ENCODE measurements at regions not wholly inside any gene's neighbourhood (a gene's known extent, or its start where the extent isn't known, plus 50 kb on each side); places are given as distances from the start of the nearest gene placed in this dataset.

- ChIA-PET POLR2A (no interaction called here), CTCF (no interaction called here)
- Mint-ChIP-seq H3K36me3 (ENCODE audit: low read depth) (no peaks in the 10 kb centered on the region), H3K27me3 (peaks cover 3% of the 10 kb centered on the region), H3K9me3 (peaks cover 3% of the 10 kb centered on the region), H3K27ac (no peak overlapping the region), H3K4me3 (no peak overlapping the region), H3K4me1 (no peaks in the 10 kb centered on the region)
- no peak for DNase-seq
These were observed 321.0 kb upstream of the RAB6C start for GRCh38 chr2:129658430-129658829.

GRCh38 chr2:129661935-129662334 is 317.5 kb upstream of the RAB6C start:
- ChIA-PET CTCF (no interaction called here), POLR2A (no interaction called here)
- Mint-ChIP-seq H3K4me3 (no peak overlapping the region), H3K36me3 (ENCODE audit: low read depth) (no peaks in the 10 kb centered on the region), H3K9me3 (peaks cover 3% of the 10 kb centered on the region), H3K27ac (no peak overlapping the region), H3K27me3 (peaks cover 3% of the 10 kb centered on the region), H3K4me1 (no peaks in the 10 kb centered on the region)
- DNase-seq = no peak

GRCh38 chr2:129667577-129667976 is 311.9 kb upstream of the RAB6C start:
- H3K4me1 Mint-ChIP-seq = no peaks in the 10 kb centered on the region
- no peak for DNase-seq
- H3K4me3 Mint-ChIP-seq = no peak overlapping the region
- H3K27me3 Mint-ChIP-seq = no peaks in the 10 kb centered on the region
- H3K36me3 Mint-ChIP-seq (ENCODE audit: low read depth) = no peaks in the 10 kb centered on the region
- H3K27ac Mint-ChIP-seq = no peak overlapping the region
- CTCF ChIA-PET = no interaction called here
- H3K9me3 Mint-ChIP-seq = no peaks in the 10 kb centered on the region
- POLR2A ChIA-PET = no interaction called here

- no peaks in the 10 kb centered on the region for H3K4me1 Mint-ChIP-seq
- H3K4me3 Mint-ChIP-seq = no peak overlapping the region
- ChIA-PET POLR2A (no interaction called here), CTCF (no interaction called here)
- H3K27ac Mint-ChIP-seq = no peak overlapping the region
- H3K9me3 Mint-ChIP-seq = no peaks in the 10 kb centered on the region
- no peak for DNase-seq
- no peaks in the 10 kb centered on the region for H3K36me3 Mint-ChIP-seq (ENCODE audit: low read depth)
- H3K27me3 Mint-ChIP-seq = no peaks in the 10 kb centered on the region
These were observed 306.9 kb upstream of the RAB6C start for GRCh38 chr2:129672521-129672920.

- Mint-ChIP-seq H3K4me3 (no peak overlapping the region), H3K4me1 (no peaks in the 10 kb centered on the region), H3K27ac (no peak overlapping the region), H3K9me3 (no peaks in the 10 kb centered on the region), H3K27me3 (no peaks in the 10 kb centered on the region), H3K36me3 (ENCODE audit: low read depth) (no peaks in the 10 kb centered on the region)
- ChIA-PET POLR2A (no interaction called here), CTCF (no interaction called here)
- DNase-seq = no peak
These were observed 306.2 kb upstream of the RAB6C start for GRCh38 chr2:129673234-129673633.

- no peaks in the 10 kb centered on the region for H3K36me3 Mint-ChIP-seq (ENCODE audit: low read depth)
These were observed 305.4 kb upstream of the RAB6C start for GRCh38 chr2:129673847-129674711.

GRCh38 chr2:129678751-129679150 is 300.7 kb upstream of the RAB6C start:
- DNase-seq = no peak
- H3K36me3 Mint-ChIP-seq (ENCODE audit: low read depth) = no peaks in the 10 kb centered on the region
- no peaks in the 10 kb centered on the region for H3K27me3 Mint-ChIP-seq
- no peak overlapping the region for H3K4me3 Mint-ChIP-seq
- H3K4me1 Mint-ChIP-seq = no peaks in the 10 kb centered on the region
- H3K27ac Mint-ChIP-seq = no peak overlapping the region
- ChIA-PET CTCF (interaction anchor here (1.2 kb wide), 1 partner anchor 9 kb away, joined by 3 read pairs; no protein-coding TSS in a partner anchor), POLR2A (no interaction called here)
- H3K9me3 Mint-ChIP-seq = no peaks in the 10 kb centered on the region

More at GRCh38 chr2:129673847-129674711, 305.4 kb upstream of the RAB6C start:
- no peak for DNase-seq
- Mint-ChIP-seq H3K4me3 (no peak overlapping the region), H3K4me1 (no peaks in the 10 kb centered on the region), H3K27ac (no peak overlapping the region), H3K9me3 (no peaks in the 10 kb centered on the region), H3K27me3 (no peaks in the 10 kb centered on the region)
- ChIA-PET CTCF (interaction anchor here (0.6 kb wide), 1 partner anchor 61 kb away, joined by 3 read pairs; no protein-coding TSS in a partner anchor), POLR2A (no interaction called here)

- DNase-seq = no peak
- ChIA-PET CTCF (no interaction called here), POLR2A (no interaction called here)
- no peaks in the 10 kb centered on the region for H3K9me3 Mint-ChIP-seq
- no peaks in the 10 kb centered on the region for H3K27me3 Mint-ChIP-seq
- H3K4me1 Mint-ChIP-seq = no peaks in the 10 kb centered on the region
- no peak overlapping the region for H3K4me3 Mint-ChIP-seq
- H3K36me3 Mint-ChIP-seq (ENCODE audit: low read depth) = no peaks in the 10 kb centered on the region
- H3K27ac Mint-ChIP-seq = no peak overlapping the region
These were observed 297.7 kb upstream of the RAB6C start for GRCh38 chr2:129681788-129682187.

GRCh38 chr2:129689653-129690448 is 289.6 kb upstream of the RAB6C start:
- no peaks in the 10 kb centered on the region for H3K4me1 Mint-ChIP-seq
- DNase-seq = no peak
- no peak overlapping the region for H3K27ac Mint-ChIP-seq
- H3K36me3 Mint-ChIP-seq (ENCODE audit: low read depth) = no peaks in the 10 kb centered on the region
- H3K4me3 Mint-ChIP-seq = no peak overlapping the region
- H3K27me3 Mint-ChIP-seq = peaks cover 12% of the 10 kb centered on the region
- ChIA-PET CTCF (interaction anchor here (0.8 kb wide), 1 partner anchor 19 kb away, joined by 3 read pairs; no protein-coding TSS in a partner anchor), POLR2A (no interaction called here)
- no peaks in the 10 kb centered on the region for H3K9me3 Mint-ChIP-seq

- POLR2A ChIA-PET = no interaction called here
- no peaks in the 10 kb centered on the region for H3K36me3 Mint-ChIP-seq (ENCODE audit: low read depth)
These were observed 284.0 kb upstream of the RAB6C start for GRCh38 chr2:129695496-129695895.

GRCh38 chr2:129698593-129698992 is 280.9 kb upstream of the RAB6C start:
- ChIA-PET POLR2A (no interaction called here), CTCF (no interaction called here)
- no peak overlapping the region for H3K4me3 Mint-ChIP-seq
- no peak overlapping the region for H3K27ac Mint-ChIP-seq
- H3K27me3 Mint-ChIP-seq = peaks cover 2% of the 10 kb centered on the region
- no peaks in the 10 kb centered on the region for H3K4me1 Mint-ChIP-seq
- peaks cover 2% of the 10 kb centered on the region for H3K9me3 Mint-ChIP-seq
- no peak for DNase-seq
- no peaks in the 10 kb centered on the region for H3K36me3 Mint-ChIP-seq (ENCODE audit: low read depth)

More at GRCh38 chr2:129695496-129695895, 284.0 kb upstream of the RAB6C start:
- Mint-ChIP-seq H3K27ac (no peak overlapping the region), H3K27me3 (peaks cover 5% of the 10 kb centered on the region), H3K4me1 (no peaks in the 10 kb centered on the region), H3K9me3 (peaks cover 2% of the 10 kb centered on the region), H3K4me3 (no peak overlapping the region)
- DNase-seq = no peak
- CTCF ChIA-PET = no interaction called here

GRCh38 chr2:129699781-129700573 is 279.5 kb upstream of the RAB6C start:
- Mint-ChIP-seq H3K9me3 (peaks cover 2% of the 10 kb centered on the region), H3K27ac (no peak overlapping the region), H3K4me3 (no peak overlapping the region), H3K4me1 (no peaks in the 10 kb centered on the region), H3K36me3 (ENCODE audit: low read depth) (no peaks in the 10 kb centered on the region), H3K27me3 (no peaks in the 10 kb centered on the region)
- ChIA-PET POLR2A (no interaction called here), CTCF (no interaction called here)
- DNase-seq = no peak
